ENCODE measurements at regions not wholly inside any gene's neighbourhood (a gene's known extent, or its start where the extent isn't known, plus 50 kb on each side); places are given as distances from the start of the nearest gene placed in this dataset.

GRCh38 chr7:121474301-121474673 is 78.2 kb upstream of the FAM3C start (continued):
- TF ChIP-seq NPAS2 (CRISPR knock-in tag; IDR thresholded peaks at IDR 0.05; ENCODE audit: borderline replicate concordance) (no peak), GATA3 (IDR thresholded peaks at IDR 0.05; ENCODE audit: borderline replicate concordance) (no peak), RARB (CRISPR knock-in tag; IDR thresholded peaks at IDR 0.05) (no peak), JUNB (IDR thresholded peaks at IDR 0.05) (no peak), ELK1 (IDR thresholded peaks at IDR 0.05; ENCODE audit: low read depth, low read length) (no peak), JUN (IDR thresholded peaks at IDR 0.05) (no peak), MAX (IDR thresholded peaks at IDR 0.05) (no peak), CBX8 (IDR thresholded peaks at IDR 0.05) (no peak)
- TF ChIP-seq, protein P1, sequence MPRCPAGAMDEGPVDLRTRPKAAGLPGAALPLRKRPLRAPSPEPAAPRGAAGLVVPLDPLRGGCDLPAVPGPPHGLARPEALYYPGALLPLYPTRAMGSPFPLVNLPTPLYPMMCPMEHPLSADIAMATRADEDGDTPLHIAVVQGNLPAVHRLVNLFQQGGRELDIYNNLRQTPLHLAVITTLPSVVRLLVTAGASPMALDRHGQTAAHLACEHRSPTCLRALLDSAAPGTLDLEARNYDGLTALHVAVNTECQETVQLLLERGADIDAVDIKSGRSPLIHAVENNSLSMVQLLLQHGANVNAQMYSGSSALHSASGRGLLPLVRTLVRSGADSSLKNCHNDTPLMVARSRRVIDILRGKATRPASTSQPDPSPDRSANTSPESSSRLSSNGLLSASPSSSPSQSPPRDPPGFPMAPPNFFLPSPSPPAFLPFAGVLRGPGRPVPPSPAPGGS (IDR thresholded peaks at IDR 0.05) = no peak

DNA sequence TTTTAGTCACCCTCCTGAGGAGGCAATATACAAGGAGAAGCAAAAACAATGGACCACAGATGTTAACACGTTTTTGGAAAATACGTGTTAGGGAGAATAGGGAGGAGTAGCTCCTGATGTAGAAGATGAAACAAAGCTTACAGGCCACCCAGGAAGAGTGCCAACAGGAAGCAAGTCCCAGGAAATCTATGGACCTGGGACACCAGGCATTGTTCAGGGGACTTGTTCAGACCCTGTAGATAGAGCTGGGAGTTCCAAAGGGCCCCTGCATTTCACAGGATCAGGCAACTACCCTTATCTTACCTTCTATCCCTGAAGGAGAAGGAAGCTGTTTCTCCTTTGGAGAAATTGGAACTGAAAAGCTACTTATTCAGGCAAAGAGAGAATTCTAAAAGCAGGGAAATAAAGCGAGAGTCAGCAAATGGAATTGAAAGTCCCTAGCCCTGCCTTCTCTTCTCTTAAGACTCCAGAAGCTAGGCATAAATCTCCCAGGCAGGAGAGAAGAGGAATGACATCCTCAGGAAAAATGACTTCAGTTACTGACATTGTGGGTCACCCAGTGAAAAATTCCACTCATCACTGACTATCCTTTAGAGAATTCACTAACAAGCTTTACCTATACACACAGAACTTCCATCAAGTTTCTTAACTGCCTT is 77.7 kb upstream of the FAM3C start:
- no peaks in the 10 kb centered on the region for H3K4me1 ChIP-seq
- TF ChIP-seq GATA3 (IDR thresholded peaks at IDR 0.05; ENCODE audit: borderline replicate concordance) = no peak
- TF ChIP-seq ZFP36 (IDR thresholded peaks at IDR 0.05; ENCODE audit: borderline replicate concordance, partially characterized antibody) = no peak
- TF ChIP-seq FOXS1 (CRISPR knock-in tag; IDR thresholded peaks at IDR 0.05) = no peak
- TF ChIP-seq, protein P2, sequence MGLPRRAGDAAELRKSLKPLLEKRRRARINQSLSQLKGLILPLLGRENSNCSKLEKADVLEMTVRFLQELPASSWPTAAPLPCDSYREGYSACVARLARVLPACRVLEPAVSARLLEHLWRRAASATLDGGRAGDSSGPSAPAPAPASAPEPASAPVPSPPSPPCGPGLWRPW (IDR thresholded peaks at IDR 0.05) = no peak
- no peak for TF ChIP-seq SMC3 (IDR thresholded peaks at IDR 0.05)
- TF ChIP-seq EHF (CRISPR knock-in tag; IDR thresholded peaks at IDR 0.05) = no peak
- TF ChIP-seq PHF8 (IDR thresholded peaks at IDR 0.05; ENCODE audit: borderline replicate concordance, low read depth) = no peak
- TF ChIP-seq TFCP2L1 (CRISPR knock-in tag; IDR thresholded peaks at IDR 0.05) = no peak
- no peak for TF ChIP-seq POLR2AphosphoS2 (conservative IDR thresholded peaks at IDR 0.05; ENCODE audit: low read length)
- TF ChIP-seq NPAS2 (CRISPR knock-in tag; IDR thresholded peaks at IDR 0.05; ENCODE audit: borderline replicate concordance) = no peak
- TF ChIP-seq MYC (IDR thresholded peaks at IDR 0.05; ENCODE audit: borderline replicate concordance, low read length) = no peak
- no peak for FAIRE-seq
- no peak overlapping the region for H3K27ac ChIP-seq
- H3K4me3 ChIP-seq = no peak overlapping the region
- no peaks in the 10 kb centered on the region for H3K9me3 ChIP-seq
- ATAC-seq = no peak
- no peak overlapping the region for H3K4me2 ChIP-seq
- no peak for DNase-seq (ENCODE audit: low read depth in 1 of 2, low spot score in 1 of 2)
- POLR2A ChIA-PET = no interaction called here
- 20% methylated on average over 3 of the region's 3 CpGs for WGBS (ENCODE audit: missing lambda C conversion rate)
- CTCF ChIA-PET = interaction anchor here (0.7 to 1.2 kb wide), 2 partner anchors 77 to 103 kb away, joined by 3 read pairs; no protein-coding TSS in a partner anchor

GRCh38 chr7:121466455-121466854 is 70.3 kb upstream of the FAM3C start:
- no peak overlapping the region for H3K4me3 ChIP-seq
- ATAC-seq (no peak), DNase-seq (ENCODE audit: low read depth in 1 of 2, low spot score in 1 of 2) (no peak), FAIRE-seq (no peak)
- TF ChIP-seq CTCF (IDR thresholded peaks at IDR 0.05) (no peak), NR3C1 (IDR thresholded peaks at IDR 0.05) (no peak), POLR2AphosphoS2 (conservative IDR thresholded peaks at IDR 0.05; ENCODE audit: low read length) (no peak), BHLHE40 (IDR thresholded peaks at IDR 0.05; ENCODE audit: low read depth, low read length) (no peak), NFE2L2 (conservative IDR thresholded peaks at IDR 0.05; ENCODE audit: low read length) (no peak), FOSB (CRISPR knock-in tag; IDR thresholded peaks at IDR 0.05) (no peak), HEYL (CRISPR knock-in tag; IDR thresholded peaks at IDR 0.05) (no peak), MAZ (IDR thresholded peaks at IDR 0.05; ENCODE audit: borderline replicate concordance, low read depth, low read length) (no peak), MAX (IDR thresholded peaks at IDR 0.05) (no peak), HDAC2 (IDR thresholded peaks at IDR 0.05) (no peak), ESRRA (IDR thresholded peaks at IDR 0.05; ENCODE audit: borderline replicate concordance, low read length) (no peak), SREBF2 (IDR thresholded peaks at IDR 0.05) (no peak)
- TF ChIP-seq, protein P2 (IDR thresholded peaks at IDR 0.05) = no peak
- TF ChIP-seq, protein P3, sequence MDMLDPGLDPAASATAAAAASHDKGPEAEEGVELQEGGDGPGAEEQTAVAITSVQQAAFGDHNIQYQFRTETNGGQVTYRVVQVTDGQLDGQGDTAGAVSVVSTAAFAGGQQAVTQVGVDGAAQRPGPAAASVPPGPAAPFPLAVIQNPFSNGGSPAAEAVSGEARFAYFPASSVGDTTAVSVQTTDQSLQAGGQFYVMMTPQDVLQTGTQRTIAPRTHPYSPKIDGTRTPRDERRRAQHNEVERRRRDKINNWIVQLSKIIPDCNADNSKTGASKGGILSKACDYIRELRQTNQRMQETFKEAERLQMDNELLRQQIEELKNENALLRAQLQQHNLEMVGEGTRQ (IDR thresholded peaks at IDR 0.05) = no peak
- ChIA-PET CTCF (no interaction called here), POLR2A (interaction anchor here (0.7 kb wide), 1 partner anchor 95 kb away, joined by 9 read pairs; no protein-coding TSS in a partner anchor)
- H3K27ac ChIP-seq = no peak overlapping the region
- no peaks in the 10 kb centered on the region for H3K9me3 ChIP-seq
- WGBS (ENCODE audit: missing lambda C conversion rate) = 64% methylated on average over 4 of the region's 4 CpGs
- no peak overlapping the region for H3K4me2 ChIP-seq
- H3K4me1 ChIP-seq = no peaks in the 10 kb centered on the region
